ENCODE measurements at regions not wholly inside any gene's neighbourhood (a gene's known extent, or its start where the extent isn't known, plus 50 kb on each side); places are given as distances from the start of the nearest gene placed in this dataset.

DNA sequence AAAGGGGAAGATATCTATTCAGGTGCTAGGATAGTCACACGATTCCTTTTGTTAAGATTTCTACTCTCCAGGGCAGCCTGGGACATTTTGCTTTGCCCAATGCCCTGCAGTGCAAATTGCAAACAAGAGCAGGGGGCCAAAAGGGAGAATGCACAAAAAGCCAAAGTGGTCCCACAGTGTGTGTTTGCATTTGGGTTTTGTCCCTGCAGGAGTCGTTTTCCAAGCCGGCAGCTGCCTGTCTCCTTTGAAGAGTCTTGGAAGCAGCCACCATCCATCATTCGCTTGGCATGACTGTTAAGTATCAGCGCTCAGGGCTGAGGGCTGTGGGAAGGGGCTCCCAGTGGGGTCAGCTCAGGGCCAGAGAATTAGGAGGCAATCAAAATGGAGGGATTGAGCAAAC lies 184.7 kb downstream of the MIAT start:
- Histone ChIP-seq H3K27me3 (replicated peaks; ENCODE audit: control insufficient read depth, insufficient read depth, low read length) (peaks cover 2% of the 10 kb centered on the region), H3K36me3 (ENCODE audit: control insufficient read depth, insufficient read depth, low read length) (no peaks in the 10 kb centered on the region), H3K4me3 (replicated peaks; ENCODE audit: low read depth, low read length) (no peak overlapping the region)
- TF ChIP-seq, protein P1, sequence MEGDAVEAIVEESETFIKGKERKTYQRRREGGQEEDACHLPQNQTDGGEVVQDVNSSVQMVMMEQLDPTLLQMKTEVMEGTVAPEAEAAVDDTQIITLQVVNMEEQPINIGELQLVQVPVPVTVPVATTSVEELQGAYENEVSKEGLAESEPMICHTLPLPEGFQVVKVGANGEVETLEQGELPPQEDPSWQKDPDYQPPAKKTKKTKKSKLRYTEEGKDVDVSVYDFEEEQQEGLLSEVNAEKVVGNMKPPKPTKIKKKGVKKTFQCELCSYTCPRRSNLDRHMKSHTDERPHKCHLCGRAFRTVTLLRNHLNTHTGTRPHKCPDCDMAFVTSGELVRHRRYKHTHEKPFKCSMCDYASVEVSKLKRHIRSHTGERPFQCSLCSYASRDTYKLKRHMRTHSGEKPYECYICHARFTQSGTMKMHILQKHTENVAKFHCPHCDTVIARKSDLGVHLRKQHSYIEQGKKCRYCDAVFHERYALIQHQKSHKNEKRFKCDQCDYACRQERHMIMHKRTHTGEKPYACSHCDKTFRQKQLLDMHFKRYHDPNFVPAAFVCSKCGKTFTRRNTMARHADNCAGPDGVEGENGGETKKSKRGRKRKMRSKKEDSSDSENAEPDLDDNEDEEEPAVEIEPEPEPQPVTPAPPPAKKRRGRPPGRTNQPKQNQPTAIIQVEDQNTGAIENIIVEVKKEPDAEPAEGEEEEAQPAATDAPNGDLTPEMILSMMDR (IDR thresholded peaks at IDR 0.05; ENCODE audit: insufficient read depth, low read length, poor library complexity, severe bottlenecking), result no peak
- no peak for DNase-seq (ENCODE audit: extremely low read depth, insufficient read length)

DNA sequence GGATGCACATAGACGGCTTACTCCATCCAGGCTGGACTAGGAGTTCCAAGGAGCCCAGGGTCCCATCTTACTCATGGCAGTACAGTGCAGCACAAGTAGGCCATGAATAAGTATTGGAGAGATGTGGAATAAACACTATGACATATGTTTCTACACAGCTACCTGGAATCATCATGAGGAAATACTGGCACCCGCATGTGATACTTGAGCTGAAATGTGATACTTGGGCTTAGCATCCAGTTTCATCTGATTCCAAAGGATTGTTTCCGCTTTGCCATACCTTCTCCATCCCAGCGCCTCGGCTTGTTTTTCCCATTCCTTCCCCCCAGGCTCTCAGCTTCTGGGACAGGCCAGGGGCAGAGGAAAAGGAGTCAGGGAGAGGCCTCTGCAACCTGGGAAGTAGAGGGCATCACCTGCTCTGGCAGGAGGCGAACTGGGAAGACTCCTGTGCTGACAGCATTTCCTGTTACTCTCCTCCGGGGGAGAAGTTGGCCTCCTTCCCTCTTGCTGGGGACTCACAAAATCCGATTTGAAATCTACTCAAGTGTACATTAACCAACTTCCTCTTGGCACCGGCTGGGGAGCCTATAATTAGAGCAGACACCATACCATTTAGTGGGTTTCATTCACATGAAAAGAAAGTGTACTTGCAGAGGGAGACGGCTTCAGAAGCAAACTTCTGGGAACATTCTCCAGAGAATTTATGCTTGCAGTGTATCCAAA lies 187.8 kb downstream of the MIAT start:
- Histone ChIP-seq H3K27me3 (replicated peaks; ENCODE audit: control insufficient read depth, insufficient read depth, low read length) (no peaks in the 10 kb centered on the region), H3K36me3 (ENCODE audit: control insufficient read depth, insufficient read depth, low read length) (no peaks in the 10 kb centered on the region), H3K4me3 (replicated peaks; ENCODE audit: low read depth, low read length) (no peak overlapping the region)
- TF ChIP-seq, protein P1 (IDR thresholded peaks at IDR 0.05; ENCODE audit: insufficient read depth, low read length, poor library complexity, severe bottlenecking), result no peak
- DNase-seq (ENCODE audit: extremely low read depth, insufficient read length), result no peak

DNA sequence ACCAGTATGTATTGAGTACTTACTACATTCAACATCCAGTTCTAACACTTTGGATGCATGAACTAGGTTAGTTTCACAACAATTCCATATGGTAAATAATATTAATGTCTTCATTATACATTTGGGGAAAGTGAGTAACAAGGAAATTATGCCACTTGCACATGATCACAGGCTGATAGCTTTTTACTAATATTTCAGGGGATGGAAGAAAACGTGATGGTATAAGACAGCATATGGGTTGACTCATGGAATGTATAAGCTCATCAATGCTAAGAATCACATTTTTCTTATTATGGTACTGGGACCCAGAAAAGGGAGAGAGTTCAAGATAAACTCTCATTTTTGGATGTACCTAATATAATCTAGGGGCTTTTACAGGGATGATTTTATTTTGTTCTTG lies 188.7 kb downstream of the MIAT start:
- TF ChIP-seq, protein P1 (IDR thresholded peaks at IDR 0.05; ENCODE audit: insufficient read depth, low read length, poor library complexity, severe bottlenecking), result no peak
- H3K36me3 ChIP-seq (ENCODE audit: control insufficient read depth, insufficient read depth, low read length), result no peaks in the 10 kb centered on the region
- H3K27me3 ChIP-seq (replicated peaks; ENCODE audit: control insufficient read depth, insufficient read depth, low read length), result no peaks in the 10 kb centered on the region
- no peak for DNase-seq (ENCODE audit: extremely low read depth, insufficient read length)
- no peak overlapping the region for H3K4me3 ChIP-seq (replicated peaks; ENCODE audit: low read depth, low read length)

DNA sequence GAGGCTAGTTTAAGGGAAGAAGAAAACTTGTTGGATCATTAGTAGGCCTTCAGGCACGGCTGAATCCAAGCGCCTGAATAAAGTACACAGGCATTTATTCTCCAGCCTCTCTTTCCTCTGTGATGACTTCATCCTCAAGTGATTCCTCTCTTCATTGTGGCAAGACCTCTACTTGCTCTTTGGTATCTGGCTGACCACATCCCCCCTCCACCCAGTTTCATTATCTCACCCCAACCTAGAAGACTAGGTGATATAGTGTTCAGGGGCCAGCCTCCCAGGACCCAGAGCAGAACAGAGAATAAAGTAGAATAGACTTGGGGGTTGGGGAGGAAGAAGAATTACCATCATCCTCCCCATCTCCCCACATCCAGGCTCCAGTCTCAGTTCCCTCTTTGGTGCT lies 189.3 kb downstream of the MIAT start:
- TF ChIP-seq, protein P1 (IDR thresholded peaks at IDR 0.05; ENCODE audit: insufficient read depth, low read length, poor library complexity, severe bottlenecking), result no peak
- no peak for DNase-seq (ENCODE audit: extremely low read depth, insufficient read length)
- Histone ChIP-seq H3K4me3 (replicated peaks; ENCODE audit: low read depth, low read length) (no peak overlapping the region), H3K36me3 (ENCODE audit: control insufficient read depth, insufficient read depth, low read length) (no peaks in the 10 kb centered on the region), H3K27me3 (replicated peaks; ENCODE audit: control insufficient read depth, insufficient read depth, low read length) (no peaks in the 10 kb centered on the region)

DNA sequence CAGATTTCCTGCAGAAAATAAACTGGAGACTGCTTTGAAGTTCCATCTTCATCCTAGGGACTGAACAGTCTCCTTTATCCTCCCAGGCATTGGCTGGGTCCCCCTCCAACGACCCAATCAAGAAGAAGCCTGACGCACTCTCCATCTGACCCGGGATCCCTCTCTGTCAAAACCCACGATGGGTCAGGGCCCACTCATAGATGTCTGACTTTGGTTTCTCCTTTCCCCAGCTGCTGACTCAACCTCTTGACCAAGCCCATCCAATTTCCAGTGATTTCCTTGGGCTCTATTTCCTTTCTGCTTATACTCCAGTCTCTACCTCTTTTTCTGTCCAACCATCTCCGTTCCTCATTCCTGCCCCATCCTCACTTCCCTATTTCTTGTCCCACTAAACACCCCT lies 189.7 kb downstream of the MIAT start:
- no peaks in the 10 kb centered on the region for H3K36me3 ChIP-seq (ENCODE audit: control insufficient read depth, insufficient read depth, low read length)
- TF ChIP-seq, protein P1 (IDR thresholded peaks at IDR 0.05; ENCODE audit: insufficient read depth, low read length, poor library complexity, severe bottlenecking), result no peak
- H3K27me3 ChIP-seq (replicated peaks; ENCODE audit: control insufficient read depth, insufficient read depth, low read length), result no peaks in the 10 kb centered on the region
- H3K4me3 ChIP-seq (replicated peaks; ENCODE audit: low read depth, low read length), result no peak overlapping the region
- DNase-seq (ENCODE audit: extremely low read depth, insufficient read length), result no peak

DNA sequence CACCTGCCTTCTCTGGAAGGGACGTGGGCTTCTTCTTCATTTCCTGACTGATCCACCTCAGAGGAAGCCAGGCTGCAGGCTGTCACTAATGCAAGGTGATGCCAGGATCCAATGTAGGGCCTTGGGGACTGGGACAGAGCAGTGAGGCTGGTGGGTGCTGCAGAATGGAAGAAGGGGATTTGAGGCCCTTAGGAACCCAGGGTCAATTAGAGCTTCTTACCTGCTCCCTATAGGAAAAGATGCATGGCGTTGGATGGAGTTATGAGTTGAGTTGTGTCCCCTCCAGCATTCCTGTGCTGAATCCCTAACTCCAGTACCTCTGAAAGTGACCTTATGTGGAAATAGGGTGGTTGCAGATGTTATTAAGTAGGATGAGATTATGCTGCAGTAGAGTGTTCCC lies 190.4 kb downstream of the MIAT start:
- no peaks in the 10 kb centered on the region for H3K36me3 ChIP-seq (ENCODE audit: control insufficient read depth, insufficient read depth, low read length)
- TF ChIP-seq, protein P1 (IDR thresholded peaks at IDR 0.05; ENCODE audit: insufficient read depth, low read length, poor library complexity, severe bottlenecking), result no peak
- H3K27me3 ChIP-seq (replicated peaks; ENCODE audit: control insufficient read depth, insufficient read depth, low read length), result no peaks in the 10 kb centered on the region
- H3K4me3 ChIP-seq (replicated peaks; ENCODE audit: low read depth, low read length), result no peak overlapping the region
- no peak for DNase-seq (ENCODE audit: extremely low read depth, insufficient read length)

All from GM06990 (cell line).